A673 (cell line): ENCODE measurements at regions not wholly inside any gene's neighbourhood (a gene's known extent, or its start where the extent isn't known, plus 50 kb on each side); places are given as distances from the start of the nearest gene placed in this dataset.

ENCODE experiments used
- BruUV-seq: library from RNA; stranded (reverse); fragments of 400-500 nt; replicated peaks from 2 replicates; lab custom pipeline; 2021; lab: Mats Ljungman, UMichigan
- CTCF ChIA-PET: fragments of 300-600 bp; sonication (Branson Sonifier 250); formaldehyde crosslinking; loops from one replicate; lab custom pipeline; 2022; ENCODE audit warnings: antibody characterized with exemption; lab: Charles Lee
- POLR2A ChIA-PET: fragments of 300-600 bp; sonication (Branson Sonifier 250); formaldehyde crosslinking; loops from one replicate; lab custom pipeline; 2022; ENCODE audit warnings: antibody characterized with exemption; ENCODE audit not compliant: low non-redundant PET; lab: Charles Lee
- DNase-seq: peaks from one replicate; pipeline ENCODE4 v3.0.0-alpha.2; 2015; ENCODE audit warnings: low spot score
- H3K27ac ChIP-seq: fragments of 200-600 bp; sonication (generic); 2 replicates; pipeline ENCODE4 v1.5.1; 2016; ENCODE audit warnings: mixed run types, low read depth, mild to moderate bottlenecking, mixed read lengths, antibody characterized with exemption, low read length; ENCODE audit not compliant: poor library complexity, severe bottlenecking
- H3K27me3 ChIP-seq: fragments of 200-600 bp; sonication (generic); replicated peaks from 2 replicates; pipeline ENCODE4 v1.6.1; 2017; ENCODE audit warnings: mixed run types, low read depth, mild to moderate bottlenecking, mixed read lengths, antibody characterized with exemption, low read length; ENCODE audit not compliant: insufficient read depth, poor library complexity
- H3K36me3 ChIP-seq: fragments of 200-600 bp; sonication (generic); 2 replicates; pipeline ENCODE4 v1.6.1; 2016; ENCODE audit warnings: mixed run types, mild to moderate bottlenecking, mixed read lengths, antibody characterized with exemption, low read length; ENCODE audit not compliant: insufficient read depth, poor library complexity, severe bottlenecking
- H3K4me1 ChIP-seq: fragments of 200-600 bp; sonication (generic); 2 replicates; pipeline ENCODE4 v1.6.1; 2017; ENCODE audit warnings: mixed run types, mild to moderate bottlenecking, mixed read lengths, antibody characterized with exemption, low read length; ENCODE audit not compliant: insufficient read depth, poor library complexity, severe bottlenecking
- H3K4me3 ChIP-seq: fragments of 200-600 bp; sonication (generic); 2 replicates; pipeline ENCODE4 v1.5.1; 2016; ENCODE audit warnings: low read depth, mixed run types, mild to moderate bottlenecking, mixed read lengths, low read length; ENCODE audit not compliant: poor library complexity, severe bottlenecking
- H3K9me3 ChIP-seq: fragments of 200-600 bp; sonication (generic); 2 replicates; pipeline ENCODE4 v1.6.1; 2016; ENCODE audit warnings: mixed run types, low read depth, mild to moderate bottlenecking, mixed read lengths, antibody characterized with exemption, low read length; ENCODE audit not compliant: poor library complexity, severe bottlenecking
- CTCF ChIP-seq: fragments of 300-800, 200-600 bp; sonication (generic); conservative IDR thresholded peaks from 2 replicates; pipeline ENCODE4 v1.5.1; 2017; ENCODE audit warnings: low read depth, mild to moderate bottlenecking, antibody characterized with exemption, low read length, moderate library complexity, mixed read lengths
- EZH2 ChIP-seq: fragments of 200-600 bp; sonication (generic); IDR thresholded peaks from 2 replicates; pipeline ENCODE4 v1.6.1; 2017; ENCODE audit warnings: borderline replicate concordance, low read depth, mild to moderate bottlenecking, mixed read lengths, antibody characterized with exemption, low read length; ENCODE audit not compliant: poor library complexity, severe bottlenecking
- intact Hi-C: fragments of 100-400 bp; cut with micrococcal nuclease; formaldehyde crosslinking; loops from one replicate; pipeline ENCODE4 v1.10.0; 2022; ENCODE audit not compliant: unreplicated experiment

DNA sequence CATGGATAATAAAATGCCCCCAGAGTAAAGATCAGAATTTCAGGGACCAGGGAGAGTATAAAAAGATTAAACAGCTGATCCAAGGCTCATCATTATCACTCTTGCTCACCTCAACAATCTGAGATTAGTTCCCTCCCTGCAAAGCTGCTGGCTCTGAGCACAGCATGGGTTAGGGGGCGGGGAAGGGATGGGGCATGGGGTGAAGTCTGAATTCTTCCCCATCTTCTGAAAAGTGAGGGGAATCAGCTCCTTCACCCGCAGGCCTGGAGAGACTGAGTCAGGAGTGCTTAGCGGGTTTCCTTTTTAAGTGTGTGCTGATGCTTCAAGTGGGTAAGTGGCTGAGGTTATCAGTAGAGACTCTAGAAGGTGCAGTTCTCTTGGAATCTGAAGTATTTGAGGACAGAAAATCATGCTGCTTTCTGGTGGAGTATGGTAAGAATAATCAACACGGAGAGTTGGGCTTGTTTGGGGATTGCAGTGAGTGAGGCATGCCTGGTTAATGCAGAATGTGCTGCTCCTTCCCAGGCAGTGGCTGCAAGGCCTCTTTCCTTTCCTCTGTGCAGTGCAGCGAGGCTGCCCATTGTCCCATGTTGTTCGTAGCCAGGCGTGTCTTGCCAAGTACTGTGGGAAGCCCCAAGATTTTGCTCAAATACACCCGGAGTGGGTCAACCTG is 59.2 kb upstream of the TRAK1 start:
- no peak for TF ChIP-seq CTCF
- TF ChIP-seq EZH2 = no peak
- DNase-seq = no peak
- ChIA-PET CTCF (no interaction called here), POLR2A (no interaction called here)
- H3K9me3 ChIP-seq = no peaks in the 10 kb centered on the region
- intact Hi-C loops = no loop called here
- no TSS peak for BruUV-seq
- H3K36me3 ChIP-seq = no peaks in the 10 kb centered on the region
- peaks cover 15% of the 10 kb centered on the region for H3K4me1 ChIP-seq
- no peak overlapping the region for H3K4me3 ChIP-seq
- no peaks in the 10 kb centered on the region for H3K27me3 ChIP-seq
- H3K27ac ChIP-seq = peak overlapping the region; percentile 59

GRCh38 chr3:42028474-42028873 is 62.7 kb upstream of the TRAK1 start:
- no peak for DNase-seq
- no peaks in the 10 kb centered on the region for H3K36me3 ChIP-seq
- intact Hi-C loops = no loop called here
- H3K4me1 ChIP-seq = peaks cover 35% of the 10 kb centered on the region
- H3K27me3 ChIP-seq = no peaks in the 10 kb centered on the region
- BruUV-seq = no TSS peak
- no peak for TF ChIP-seq CTCF
- no peak for TF ChIP-seq EZH2
- no peaks in the 10 kb centered on the region for H3K9me3 ChIP-seq
- ChIA-PET POLR2A (no interaction called here), CTCF (no interaction called here)
- H3K27ac ChIP-seq = no peak overlapping the region
- no peak overlapping the region for H3K4me3 ChIP-seq

DNA sequence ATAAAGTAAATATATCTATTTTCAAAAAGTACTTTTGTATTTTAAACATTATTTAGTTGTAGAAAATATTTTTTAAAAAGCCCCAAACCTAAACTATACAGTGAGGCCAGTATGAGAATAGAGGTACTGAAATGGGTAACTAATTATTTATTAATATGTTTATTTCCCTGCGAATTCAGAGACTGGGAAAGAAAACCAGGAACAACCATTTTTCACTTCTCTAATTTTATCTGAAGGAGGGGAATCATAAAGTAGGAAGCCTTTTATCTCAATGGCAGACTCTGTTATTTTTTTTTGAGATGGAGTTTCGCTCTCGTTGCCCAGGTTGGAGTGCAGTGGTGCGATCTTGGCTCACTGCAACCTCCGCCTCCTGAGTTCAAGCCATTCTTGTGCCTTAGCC is 63.6 kb upstream of the TRAK1 start:
- peaks cover 37% of the 10 kb centered on the region for H3K4me1 ChIP-seq
- H3K27ac ChIP-seq = no peak overlapping the region
- H3K4me3 ChIP-seq = no peak overlapping the region
- H3K9me3 ChIP-seq = no peaks in the 10 kb centered on the region
- ChIA-PET POLR2A (no interaction called here), CTCF (no interaction called here)
- intact Hi-C loops = no loop called here
- no peak for DNase-seq
- H3K36me3 ChIP-seq = no peaks in the 10 kb centered on the region
- TF ChIP-seq EZH2 (no peak), CTCF (no peak)
- H3K27me3 ChIP-seq = no peaks in the 10 kb centered on the region
- BruUV-seq = no TSS peak
